ENCODE measurements at regions not wholly inside any gene's neighbourhood (a gene's known extent, or its start where the extent isn't known, plus 50 kb on each side); places are given as distances from the start of the nearest gene placed in this dataset.
"Not testable (repeated sequence)": the region's sequence is repeated elsewhere in the genome, so short reads cannot be mapped to it uniquely, and the experiment has no call there.

GRCh38 chr7:29619111-29619510, 55.5 kb downstream of the PRR15 start:
- no peak overlapping the region for H3K4me3 Mint-ChIP-seq
- no peaks in the 10 kb centered on the region for H3K36me3 Mint-ChIP-seq
- H3K27me3 Mint-ChIP-seq: peaks cover 15 to 24% of the 10 kb centered on the region in 2 donors
- H3K4me1 Mint-ChIP-seq: no peaks in the 10 kb centered on the region
- ATAC-seq (replicated peaks) (no peak), DNase-seq (no peak)
- peaks cover 4 to 5% of the 10 kb centered on the region in 2 donors for H3K9me3 Mint-ChIP-seq
- H3K27ac Mint-ChIP-seq: no peak overlapping the region

GRCh38 chr7:29619848-29620555, 56.4 kb downstream of the PRR15 start:
- ATAC-seq (replicated peaks) (no peak), DNase-seq (no peak)
- H3K27me3 Mint-ChIP-seq: peaks cover 15 to 18% of the 10 kb centered on the region in 2 donors
- H3K9me3 Mint-ChIP-seq: peaks cover 0 to 1% of the 10 kb centered on the region in 2 donors
- H3K4me1 Mint-ChIP-seq: no peaks in the 10 kb centered on the region
- no peaks in the 10 kb centered on the region for H3K36me3 Mint-ChIP-seq
- no peak overlapping the region for H3K27ac Mint-ChIP-seq
- H3K4me3 Mint-ChIP-seq: no peak overlapping the region

GRCh38 chr7:29620556-29620930, 56.9 kb downstream of the PRR15 start:
- no peak for DNase-seq
- Mint-ChIP-seq H3K4me1 (no peaks in the 10 kb centered on the region), H3K4me3 (no peak overlapping the region), H3K36me3 (no peaks in the 10 kb centered on the region), H3K9me3 (peaks cover 0 to 1% of the 10 kb centered on the region in 2 donors), H3K27ac (no peak overlapping the region), H3K27me3 (peaks cover 18 to 21% of the 10 kb centered on the region in 2 donors)
- ATAC-seq (replicated peaks): no peak

- H3K4me1 Mint-ChIP-seq: no peaks in the 10 kb centered on the region
- ATAC-seq (replicated peaks) (no peak), DNase-seq (no peak)
- no peaks in the 10 kb centered on the region for H3K36me3 Mint-ChIP-seq
- peaks cover 23 to 27% of the 10 kb centered on the region in 2 donors for H3K27me3 Mint-ChIP-seq
- no peak overlapping the region for H3K4me3 Mint-ChIP-seq
- no peaks in the 10 kb centered on the region for H3K9me3 Mint-ChIP-seq
- no peak overlapping the region for H3K27ac Mint-ChIP-seq
These were observed 59.0 kb downstream of the PRR15 start for GRCh38 chr7:29622335-29623265.

GRCh38 chr7:29623973-29624372, 60.3 kb downstream of the PRR15 start:
- no peak overlapping the region for H3K27ac Mint-ChIP-seq
- H3K27me3 Mint-ChIP-seq: peaks cover 19 to 31% of the 10 kb centered on the region in 2 donors
- ATAC-seq (replicated peaks) (no peak), DNase-seq (no peak)
- no peak overlapping the region for H3K4me3 Mint-ChIP-seq
- no peaks in the 10 kb centered on the region for H3K9me3 Mint-ChIP-seq
- no peaks in the 10 kb centered on the region for H3K4me1 Mint-ChIP-seq
- H3K36me3 Mint-ChIP-seq: no peaks in the 10 kb centered on the region

GRCh38 chr7:29626730-29627129, 63.1 kb downstream of the PRR15 start:
- no peak for DNase-seq
- no peaks in the 10 kb centered on the region for H3K4me1 Mint-ChIP-seq
- no peak overlapping the region for H3K4me3 Mint-ChIP-seq
- no peaks in the 10 kb centered on the region for H3K36me3 Mint-ChIP-seq
- H3K27ac Mint-ChIP-seq: no peak overlapping the region
- no peaks in the 10 kb centered on the region for H3K9me3 Mint-ChIP-seq
- peaks cover 24 to 32% of the 10 kb centered on the region in 2 donors for H3K27me3 Mint-ChIP-seq
- ATAC-seq (replicated peaks): no peak

GRCh38 chr7:29627631-29628030, 64.0 kb downstream of the PRR15 start:
- no peak for ATAC-seq (replicated peaks)
- H3K4me3 Mint-ChIP-seq: no peak overlapping the region
- no peaks in the 10 kb centered on the region for H3K4me1 Mint-ChIP-seq
- DNase-seq: no peak
- no peaks in the 10 kb centered on the region for H3K9me3 Mint-ChIP-seq
- H3K27ac Mint-ChIP-seq: no peak overlapping the region
- H3K36me3 Mint-ChIP-seq: no peaks in the 10 kb centered on the region
- peaks cover 24 to 32% of the 10 kb centered on the region in 2 donors for H3K27me3 Mint-ChIP-seq

GRCh38 chr7:29629507-29629906, 65.9 kb downstream of the PRR15 start:
- no peak overlapping the region for H3K4me3 Mint-ChIP-seq
- peaks cover 17 to 32% of the 10 kb centered on the region in 2 donors for H3K27me3 Mint-ChIP-seq
- no peak for ATAC-seq (replicated peaks)
- no peaks in the 10 kb centered on the region for H3K36me3 Mint-ChIP-seq
- no peaks in the 10 kb centered on the region for H3K4me1 Mint-ChIP-seq
- H3K9me3 Mint-ChIP-seq: no peaks in the 10 kb centered on the region
- H3K27ac Mint-ChIP-seq: no peak overlapping the region
- DNase-seq: no peak

- DNase-seq, H3K27me3 Mint-ChIP-seq, H3K36me3 Mint-ChIP-seq, H3K4me1 Mint-ChIP-seq, H3K27ac Mint-ChIP-seq, H3K9me3 Mint-ChIP-seq, H3K4me3 Mint-ChIP-seq: not testable (repeated sequence)
- peak in 1 of 2 donors; percentile 34 for ATAC-seq (replicated peaks)
These were observed 71.7 kb downstream of the PRR15 start for GRCh38 chr7:29635067-29636008.

GRCh38 chr7:29636009-29636351, 72.3 kb downstream of the PRR15 start:
- DNase-seq: no peak
- Mint-ChIP-seq H3K36me3 (no peaks in the 10 kb centered on the region), H3K4me1 (no peaks in the 10 kb centered on the region)

GRCh38 chr7:29637374-29637773, 73.7 kb downstream of the PRR15 start:
- ATAC-seq (replicated peaks): no peak
- no peaks in the 10 kb centered on the region for H3K27me3 Mint-ChIP-seq
- DNase-seq: no peak
- H3K27ac Mint-ChIP-seq: no peak overlapping the region
- no peak overlapping the region for H3K4me3 Mint-ChIP-seq
- no peaks in the 10 kb centered on the region for H3K36me3 Mint-ChIP-seq
- no peaks in the 10 kb centered on the region for H3K4me1 Mint-ChIP-seq
- H3K9me3 Mint-ChIP-seq: no peaks in the 10 kb centered on the region

More at GRCh38 chr7:29636009-29636351, 72.3 kb downstream of the PRR15 start:
- H3K27me3 Mint-ChIP-seq: no peaks in the 10 kb centered on the region
- no peak overlapping the region for H3K27ac Mint-ChIP-seq
- H3K9me3 Mint-ChIP-seq: no peaks in the 10 kb centered on the region
- H3K4me3 Mint-ChIP-seq: no peak overlapping the region
- no peak for ATAC-seq (replicated peaks)

- ATAC-seq (replicated peaks); H3K27me3 Mint-ChIP-seq; DNase-seq; H3K9me3 Mint-ChIP-seq; H3K4me1 Mint-ChIP-seq; H3K36me3 Mint-ChIP-seq; H3K27ac Mint-ChIP-seq; H3K4me3 Mint-ChIP-seq: not testable (repeated sequence)
These were observed 75.2 kb downstream of the PRR15 start for GRCh38 chr7:29638841-29639240.

- Mint-ChIP-seq H3K4me1 (no peaks in the 10 kb centered on the region), H3K36me3 (no peaks in the 10 kb centered on the region), H3K27ac (no peak overlapping the region), H3K4me3 (no peak overlapping the region), H3K27me3 (no peaks in the 10 kb centered on the region), H3K9me3 (no peaks in the 10 kb centered on the region)
- no peak for DNase-seq
- ATAC-seq (replicated peaks): no peak
These were observed 75.8 kb downstream of the PRR15 start for GRCh38 chr7:29639386-29639785.

GRCh38 chr7:29639886-29640595, 76.4 kb downstream of the PRR15 start:
- Mint-ChIP-seq H3K4me3 (no peak overlapping the region), H3K4me1 (no peaks in the 10 kb centered on the region), H3K27me3 (no peaks in the 10 kb centered on the region), H3K36me3 (no peaks in the 10 kb centered on the region), H3K9me3 (no peaks in the 10 kb centered on the region), H3K27ac (no peak overlapping the region)
- DNase-seq (no peak), ATAC-seq (replicated peaks) (no peak)
